SK-N-SH (cell line): ENCODE measurements at regions not wholly inside any gene's neighbourhood (a gene's known extent, or its start where the extent isn't known, plus 50 kb on each side); places are given as distances from the start of the nearest gene placed in this dataset.

Source experiments
- CTCF ChIA-PET: fragments of 300-600, 350-600 bp; formaldehyde crosslinking; extraction: SDS; loops from one replicate; lab custom pipeline; 2021; lab: Yijun Ruan, JAX
- POLR2A ChIA-PET: fragments of 350-600 bp; sonication (Branson Sonifier 250); formaldehyde crosslinking; extraction: SDS; loops from one replicate; lab custom pipeline; 2020; ENCODE audit warnings: antibody characterized with exemption, inconsistent platforms; lab: Yijun Ruan, JAX
- DNase-seq: peaks from one replicate; pipeline ENCODE4 v3.0.0; 2012
- H2AFZ ChIP-seq: fragments of 200-600 bp; sonication (generic); 2 replicates; pipeline ENCODE4 v1.8.1; 2016; ENCODE audit warnings: antibody characterized with exemption, mild to moderate bottlenecking, low read depth
- H3F3A ChIP-seq: fragments of 200-600 bp; sonication (generic); replicated peaks from 2 replicates; pipeline ENCODE3; 2016; ENCODE audit warnings: antibody characterized with exemption, mild to moderate bottlenecking; ENCODE audit not compliant: insufficient read depth
- H3K27ac ChIP-seq, 2 experiments: fragments of 200-500 bp in 1 of 2; fragments of 200-600 bp in 1 of 2; sonication (Bioruptor generic) in 1 of 2; sonication (generic), shearing (Covaris generic) in 1 of 2; 2 replicates each; pipeline versions ENCODE4 v1.5.1 to v1.6.1; 2014 to 2016; ENCODE audit warnings: low read depth in 2 of 2, inconsistent platforms in 1 of 2, low read length in 1 of 2, mild to moderate bottlenecking in 1 of 2, mixed read lengths in 1 of 2
- H3K27me3 ChIP-seq: fragments of 200-600 bp; sonication (generic), shearing (Covaris generic); 2 replicates; pipeline ENCODE4 v1.6.1; 2016; ENCODE audit warnings: mixed run types; ENCODE audit not compliant: insufficient read depth
- H3K36me3 ChIP-seq, 2 experiments: fragments of 200-500 bp in 1 of 2; fragments of 200-600 bp in 1 of 2; sonication (Bioruptor generic) in 1 of 2; sonication (generic) in 1 of 2; replicated peaks in 1 of 2; 2 replicates each; pipeline versions ENCODE3 to v1.5.1; 2014 to 2016; ENCODE audit warnings: low read length in 1 of 2, mild to moderate bottlenecking in 1 of 2; ENCODE audit not compliant: insufficient read depth in 2 of 2, control insufficient read depth in 1 of 2
- H3K4me1 ChIP-seq, 2 experiments: fragments of 200-500 bp in 1 of 2; fragments of 200-600 bp in 1 of 2; sonication (Bioruptor generic) in 1 of 2; sonication (generic), shearing (Covaris generic) in 1 of 2; 2 replicates each; pipeline versions ENCODE4 v1.5.1 to v1.6.1; 2014 to 2016; ENCODE audit warnings: low read depth in 1 of 2, low read length in 1 of 2, mixed run types in 1 of 2; ENCODE audit not compliant: insufficient read depth in 2 of 2, control insufficient read depth in 1 of 2
- H3K4me2 ChIP-seq: fragments of 200-600 bp; sonication (generic), shearing (Covaris generic); 2 replicates; pipeline ENCODE4 v1.6.1; 2017; ENCODE audit warnings: mixed run types
- H3K4me3 ChIP-seq, 2 experiments: fragments of 200-500 bp in 1 of 2; fragments of 200-600 bp in 1 of 2; sonication (Bioruptor generic) in 1 of 2; sonication (generic), shearing (Covaris generic) in 1 of 2; 2 replicates each; pipeline versions ENCODE4 v1.5.1 to v1.8.1; 2014 to 2016; ENCODE audit warnings: low read depth in 2 of 2, inconsistent platforms in 1 of 2, low read length in 1 of 2, mild to moderate bottlenecking in 1 of 2, mixed read lengths in 1 of 2, moderate library complexity in 1 of 2
- H3K79me2 ChIP-seq: fragments of 200-600 bp; sonication (generic); 2 replicates; pipeline ENCODE4 v1.8.1; 2017; ENCODE audit warnings: mild to moderate bottlenecking; ENCODE audit not compliant: insufficient read depth
- H3K9ac ChIP-seq: fragments of 200-600 bp; sonication (generic); 2 replicates; pipeline ENCODE4 v1.6.1; 2017; ENCODE audit warnings: mixed run types
- H3K9me2 ChIP-seq: fragments of 200-600 bp; sonication (generic); 2 replicates; pipeline ENCODE4 v1.6.1; 2017; ENCODE audit warnings: mixed run types
- H3K9me3 ChIP-seq: fragments of 200-600 bp; sonication (generic); 2 replicates; pipeline ENCODE4 v1.6.1; 2017; ENCODE audit warnings: mixed run types, mild to moderate bottlenecking, moderate library complexity
- H4K20me1 ChIP-seq: fragments of 200-600 bp; sonication (generic); 2 replicates; pipeline ENCODE4 v1.6.1; 2017; ENCODE audit warnings: mild to moderate bottlenecking, mixed run types; ENCODE audit not compliant: insufficient read depth
- EZH2phosphoT487 ChIP-seq: fragments of 200-600 bp; sonication (generic); IDR thresholded peaks from 2 replicates; pipeline ENCODE4 v1.6.1; 2017; ENCODE audit warnings: low read depth, mixed run types, mild to moderate bottlenecking, antibody characterized with exemption, moderate library complexity, borderline replicate concordance
- FOXJ3 ChIP-seq: sonication (generic); formaldehyde crosslinking; IDR thresholded peaks from 2 replicates; pipeline ENCODE4 v1.5.1; 2020; ENCODE audit warnings: mild to moderate bottlenecking, missing genetic modification reagents
- IRF3 ChIP-seq: fragments of 150-350 bp; IDR thresholded peaks from 2 replicates; pipeline ENCODE4 v1.6.1; 2016; ENCODE audit warnings: mild to moderate bottlenecking, low read depth, low read length
- JUND ChIP-seq: IDR thresholded peaks from 2 replicates; pipeline ENCODE4 v1.4.0; 2012
- MEF2A ChIP-seq: IDR thresholded peaks from 2 replicates; pipeline ENCODE4 v1.4.0; 2012; ENCODE audit warnings: low read depth, borderline replicate concordance
- NFIC ChIP-seq: IDR thresholded peaks from 2 replicates; pipeline ENCODE4 v1.4.0; 2012; ENCODE audit warnings: borderline replicate concordance
- NRF1 ChIP-seq: IDR thresholded peaks from 2 replicates; pipeline ENCODE4 v1.6.1; 2012; ENCODE audit warnings: low read depth, mild to moderate bottlenecking, low read length
- POLR2AphosphoS5 ChIP-seq: IDR thresholded peaks from 2 replicates; pipeline ENCODE4 v1.6.1; 2012; ENCODE audit warnings: low read depth, low read length
- RAD21 ChIP-seq: IDR thresholded peaks from 2 replicates; pipeline ENCODE4 v1.6.1; 2012; ENCODE audit warnings: mild to moderate bottlenecking, low read length
- RCOR1 ChIP-seq: fragments of 150-350 bp; IDR thresholded peaks from 2 replicates; pipeline ENCODE4 v1.6.1; 2017; ENCODE audit warnings: antibody characterized with exemption, low read length
- RFX5 ChIP-seq: IDR thresholded peaks from 2 replicates; pipeline ENCODE4 v1.6.1; 2012; ENCODE audit warnings: mild to moderate bottlenecking, improper control_type of control experiment, low read length
- USF1 ChIP-seq: IDR thresholded peaks from 2 replicates; pipeline ENCODE4 v1.4.0; 2012; ENCODE audit warnings: low read depth, borderline replicate concordance
- WGBS: methylation state at CpG from one replicate; pipeline ENCODE4 v1.1.6; 2017; ENCODE audit warnings: low lambda C conversion rate; 5-methylcytosine and 5-hydroxymethylcytosine counted together
- TF ChIP-seq, protein P1 (sequence below): IDR thresholded peaks from 2 replicates; pipeline ENCODE4; 2012
- TF ChIP-seq, protein P2 (sequence below): IDR thresholded peaks from 2 replicates; pipeline ENCODE4 v1.6.1; 2012; ENCODE audit warnings: mild to moderate bottlenecking, low read depth, low read length, moderate library complexity

- Histone ChIP-seq H3K4me1 (no peaks in the 10 kb centered on the region), H3K79me2 (no peaks in the 10 kb centered on the region), H3K36me3 (no peaks in the 10 kb centered on the region), H3K9me3 (no peaks in the 10 kb centered on the region; the same call in 1 of the 2 replicates), H2AFZ (no peak overlapping the region), H4K20me1 (no peaks in the 10 kb centered on the region), H3K9me2 (no peaks in the 10 kb centered on the region; the same call in 1 of the 2 replicates), H3K4me2 (no peak overlapping the region), H3F3A (no peaks in the 10 kb centered on the region), H3K27ac (no peak overlapping the region), H3K4me3 (no peak overlapping the region), H3K27me3 (no peaks in the 10 kb centered on the region), H3K9ac (no peak overlapping the region)
- DNase-seq: no peak
- CTCF ChIA-PET: no interaction called here
- POLR2A ChIA-PET: no interaction called here
- no peak for TF ChIP-seq RFX5
- TF ChIP-seq NFIC: no peak
- TF ChIP-seq IRF3: no peak
- no peak for TF ChIP-seq JUND
- TF ChIP-seq MEF2A: no peak
- TF ChIP-seq RCOR1: no peak
- 51% methylated on average over 2 of the region's 2 CpGs for WGBS
Observed at GRCh38 chr4:160716551-160716950, 1447.2 kb downstream of the FSTL5 start.

- no peak overlapping the region for H3K27ac ChIP-seq
- H3K79me2 ChIP-seq: no peaks in the 10 kb centered on the region
- ChIA-PET CTCF (no interaction called here), POLR2A (no interaction called here)
- no peak for DNase-seq
- H3K9ac ChIP-seq: no peak overlapping the region
- no peak overlapping the region for H3K4me3 ChIP-seq
- H3F3A ChIP-seq: no peaks in the 10 kb centered on the region
- no peak overlapping the region for H3K4me2 ChIP-seq
- TF ChIP-seq FOXJ3 (CRISPR knock-in tag) (no peak), NRF1 (no peak), EZH2phosphoT487 (no peak), IRF3 (no peak), USF1 (no peak), POLR2AphosphoS5 (no peak), RAD21 (no peak)
- TF ChIP-seq, protein P1, sequence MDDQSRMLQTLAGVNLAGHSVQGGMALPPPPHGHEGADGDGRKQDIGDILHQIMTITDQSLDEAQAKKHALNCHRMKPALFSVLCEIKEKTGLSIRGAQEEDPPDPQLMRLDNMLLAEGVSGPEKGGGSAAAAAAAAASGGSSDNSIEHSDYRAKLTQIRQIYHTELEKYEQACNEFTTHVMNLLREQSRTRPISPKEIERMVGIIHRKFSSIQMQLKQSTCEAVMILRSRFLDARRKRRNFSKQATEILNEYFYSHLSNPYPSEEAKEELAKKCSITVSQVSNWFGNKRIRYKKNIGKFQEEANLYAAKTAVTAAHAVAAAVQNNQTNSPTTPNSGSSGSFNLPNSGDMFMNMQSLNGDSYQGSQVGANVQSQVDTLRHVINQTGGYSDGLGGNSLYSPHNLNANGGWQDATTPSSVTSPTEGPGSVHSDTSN: no peak
- TF ChIP-seq, protein P2, sequence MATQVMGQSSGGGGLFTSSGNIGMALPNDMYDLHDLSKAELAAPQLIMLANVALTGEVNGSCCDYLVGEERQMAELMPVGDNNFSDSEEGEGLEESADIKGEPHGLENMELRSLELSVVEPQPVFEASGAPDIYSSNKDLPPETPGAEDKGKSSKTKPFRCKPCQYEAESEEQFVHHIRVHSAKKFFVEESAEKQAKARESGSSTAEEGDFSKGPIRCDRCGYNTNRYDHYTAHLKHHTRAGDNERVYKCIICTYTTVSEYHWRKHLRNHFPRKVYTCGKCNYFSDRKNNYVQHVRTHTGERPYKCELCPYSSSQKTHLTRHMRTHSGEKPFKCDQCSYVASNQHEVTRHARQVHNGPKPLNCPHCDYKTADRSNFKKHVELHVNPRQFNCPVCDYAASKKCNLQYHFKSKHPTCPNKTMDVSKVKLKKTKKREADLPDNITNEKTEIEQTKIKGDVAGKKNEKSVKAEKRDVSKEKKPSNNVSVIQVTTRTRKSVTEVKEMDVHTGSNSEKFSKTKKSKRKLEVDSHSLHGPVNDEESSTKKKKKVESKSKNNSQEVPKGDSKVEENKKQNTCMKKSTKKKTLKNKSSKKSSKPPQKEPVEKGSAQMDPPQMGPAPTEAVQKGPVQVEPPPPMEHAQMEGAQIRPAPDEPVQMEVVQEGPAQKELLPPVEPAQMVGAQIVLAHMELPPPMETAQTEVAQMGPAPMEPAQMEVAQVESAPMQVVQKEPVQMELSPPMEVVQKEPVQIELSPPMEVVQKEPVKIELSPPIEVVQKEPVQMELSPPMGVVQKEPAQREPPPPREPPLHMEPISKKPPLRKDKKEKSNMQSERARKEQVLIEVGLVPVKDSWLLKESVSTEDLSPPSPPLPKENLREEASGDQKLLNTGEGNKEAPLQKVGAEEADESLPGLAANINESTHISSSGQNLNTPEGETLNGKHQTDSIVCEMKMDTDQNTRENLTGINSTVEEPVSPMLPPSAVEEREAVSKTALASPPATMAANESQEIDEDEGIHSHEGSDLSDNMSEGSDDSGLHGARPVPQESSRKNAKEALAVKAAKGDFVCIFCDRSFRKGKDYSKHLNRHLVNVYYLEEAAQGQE: no peak
- H3K4me1 ChIP-seq: no peaks in the 10 kb centered on the region
- no peaks in the 10 kb centered on the region; the same call in none of the 2 replicates for H3K9me3 ChIP-seq
- no peaks in the 10 kb centered on the region for H3K27me3 ChIP-seq
- 30% methylated on average over 2 of the region's 2 CpGs for WGBS
- no peaks in the 10 kb centered on the region for H4K20me1 ChIP-seq
- no peaks in the 10 kb centered on the region for H3K36me3 ChIP-seq
- no peaks in the 10 kb centered on the region; the same call in 1 of the 2 replicates for H3K9me2 ChIP-seq
- no peak overlapping the region for H2AFZ ChIP-seq
Observed at GRCh38 chr4:160717848-160718247, 1446.0 kb downstream of the FSTL5 start.
